Esophagus (tissue), 2 donors: ENCODE measurements at regions not wholly inside any gene's neighbourhood (a gene's known extent, or its start where the extent isn't known, plus 50 kb on each side); places are given as distances from the start of the nearest gene placed in this dataset.
"Not testable (repeated sequence)": the region's sequence is repeated elsewhere in the genome, so short reads cannot be mapped to it uniquely, and the experiment has no call there.

Experiments used
- H3K27ac ChIP-seq, 2 donors: one replicate each; pipeline ENCODE4 v1.5.1; 2013; ENCODE audit warnings: low read depth in 2 of 2, mild to moderate bottlenecking in 2 of 2, inconsistent platforms in 1 of 2, low read length in 1 of 2, moderate library complexity in 1 of 2
- H3K27me3 ChIP-seq, 2 donors: one replicate each; pipeline ENCODE4 v1.6.1; 2013; ENCODE audit warnings: low read length in 2 of 2, control low read depth in 1 of 2, mild to moderate bottlenecking in 1 of 2; ENCODE audit not compliant: insufficient read depth in 2 of 2, control insufficient read depth in 1 of 2
- H3K36me3 ChIP-seq, 2 donors: one replicate each; pipeline ENCODE4 v1.6.1; 2013; ENCODE audit warnings: low read length in 1 of 2; ENCODE audit not compliant: control insufficient read depth in 2 of 2, insufficient read depth in 2 of 2
- H3K4me1 ChIP-seq, 2 donors: one replicate each; pipeline ENCODE4 v1.6.1; 2013; ENCODE audit warnings: low read length in 1 of 2; ENCODE audit not compliant: control insufficient read depth in 2 of 2, insufficient read depth in 2 of 2
- H3K4me3 ChIP-seq, 2 donors: one replicate each; pipeline ENCODE4 v1.5.1; 2013; ENCODE audit warnings: low read length in 2 of 2, mild to moderate bottlenecking in 2 of 2, low read depth in 1 of 2, moderate library complexity in 1 of 2
- H3K9me3 ChIP-seq, 2 donors: one replicate each; pipeline ENCODE4 v1.6.1; 2013; ENCODE audit warnings: mild to moderate bottlenecking in 2 of 2, low read depth in 1 of 2, low read length in 1 of 2, moderate library complexity in 1 of 2; ENCODE audit not compliant: control insufficient read depth in 2 of 2, insufficient read depth in 1 of 2
- whole genome bisulfite sequencing, 2 donors: extraction: QIAGEN DNeasy Blood & Tissue Kit; methylation state at CpG; one replicate each; pipeline ENCODE4 v1.1.7; 2013; 5-methylcytosine and 5-hydroxymethylcytosine counted together
- donor health status: healthy with polysubstance abuse.
- donor health status: Bipolar disorder and iron deficiency.

DNA sequence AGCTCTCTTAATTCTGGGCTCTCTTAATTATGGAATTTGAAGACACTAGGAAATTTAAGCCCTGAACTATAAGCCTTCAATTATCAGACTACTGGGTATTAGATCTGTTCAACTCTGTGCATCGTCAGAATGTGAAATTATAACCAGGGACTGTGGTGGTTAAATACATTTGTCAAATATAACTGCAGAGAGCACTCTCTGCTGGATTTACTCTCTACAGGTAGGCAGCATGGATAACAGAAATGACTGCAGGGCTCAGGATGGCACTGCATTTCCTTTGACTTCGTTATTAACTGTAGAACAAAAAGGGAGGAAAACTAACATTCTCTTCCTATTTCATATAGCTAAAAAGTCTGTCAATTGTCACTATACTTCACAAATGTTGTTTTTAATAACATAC lies 310.1 kb upstream of the RASGEF1B start:
- H3K9me3 ChIP-seq = no peaks in the 10 kb centered on the region
- no peaks in the 10 kb centered on the region for H3K36me3 ChIP-seq
- H3K27ac ChIP-seq = no peak overlapping the region
- H3K4me1 ChIP-seq = no peaks in the 10 kb centered on the region
- H3K4me3 ChIP-seq = no peak overlapping the region
- WGBS, 2 donors = 62 to 70% methylated on average over 2 of the region's 2 CpGs
- no peaks in the 10 kb centered on the region for H3K27me3 ChIP-seq

DNA sequence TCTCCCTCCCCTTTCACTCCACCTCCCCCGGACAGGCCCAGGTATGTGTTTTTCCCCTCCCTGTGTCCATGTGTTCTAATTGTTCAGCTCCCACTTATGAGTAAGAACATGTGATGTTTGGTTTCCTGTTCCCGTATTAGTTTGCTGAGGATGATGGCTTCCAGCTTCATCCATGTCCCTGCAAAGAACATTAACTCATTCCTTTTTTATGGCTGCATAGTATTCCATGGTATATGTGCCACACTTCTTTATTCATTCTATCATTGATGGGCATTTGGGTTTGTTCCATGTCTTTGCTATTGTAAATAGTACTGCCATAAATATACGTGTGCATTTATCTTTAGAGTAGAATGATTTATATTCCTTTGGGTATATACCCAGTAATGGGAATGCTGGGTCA lies 306.0 kb upstream of the RASGEF1B start:
- H3K4me3 ChIP-seq, H3K9me3 ChIP-seq, H3K36me3 ChIP-seq, H3K27me3 ChIP-seq, H3K27ac ChIP-seq, H3K4me1 ChIP-seq: not testable (repeated sequence)
- WGBS, 2 donors = 87 to 92% methylated on average over 3 of the region's 3 CpGs

DNA sequence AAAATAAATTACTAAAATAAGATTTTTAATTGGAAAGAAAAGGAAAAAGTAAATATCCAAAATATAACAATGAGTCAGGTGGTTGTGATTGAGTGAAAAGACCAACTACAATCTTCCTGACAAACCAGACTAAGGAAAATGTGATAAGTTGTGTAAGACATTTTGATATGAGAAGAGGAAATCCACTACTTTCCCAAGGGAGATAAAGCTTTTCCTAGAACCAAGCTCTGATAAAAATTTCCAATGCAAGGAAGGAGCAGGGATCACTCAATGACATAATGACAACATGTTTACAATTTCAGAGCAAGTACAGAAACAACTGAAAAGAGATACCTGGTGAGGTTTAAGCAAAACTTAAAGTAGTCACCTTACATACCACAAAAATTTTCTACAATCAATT lies 305.1 kb upstream of the RASGEF1B start:
- Histone ChIP-seq H3K4me1 (no peaks in the 10 kb centered on the region), H3K27ac (no peak overlapping the region), H3K4me3 (no peak overlapping the region), H3K36me3 (no peaks in the 10 kb centered on the region), H3K27me3 (no peaks in the 10 kb centered on the region), H3K9me3 (no peaks in the 10 kb centered on the region)

DNA sequence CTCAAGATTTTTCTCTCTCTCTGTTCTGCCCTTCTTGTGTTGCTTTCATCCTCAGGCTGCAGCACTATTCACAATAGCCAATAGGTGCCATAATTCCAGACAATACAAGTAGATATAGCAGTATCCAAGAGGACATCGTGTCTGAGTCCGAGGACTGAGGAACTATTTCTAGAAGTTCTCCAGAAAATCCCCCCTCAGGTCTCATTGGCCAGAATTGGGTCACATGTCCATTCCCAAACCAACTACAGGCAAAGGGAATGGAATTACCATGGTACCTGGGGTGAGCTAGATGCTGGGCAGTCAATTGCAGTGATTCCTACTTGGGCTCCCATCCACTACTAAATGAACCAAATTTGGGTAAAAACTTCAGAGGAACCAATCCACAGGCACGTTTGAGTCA lies 301.9 kb upstream of the RASGEF1B start:
- no peaks in the 10 kb centered on the region for H3K27me3 ChIP-seq
- no peak overlapping the region for H3K27ac ChIP-seq
- no peaks in the 10 kb centered on the region for H3K4me1 ChIP-seq
- no peaks in the 10 kb centered on the region for H3K9me3 ChIP-seq
- no peaks in the 10 kb centered on the region for H3K36me3 ChIP-seq
- no peak overlapping the region for H3K4me3 ChIP-seq
- WGBS, 2 donors = 80 to 87% methylated on average over 3 of the region's 3 CpGs

DNA sequence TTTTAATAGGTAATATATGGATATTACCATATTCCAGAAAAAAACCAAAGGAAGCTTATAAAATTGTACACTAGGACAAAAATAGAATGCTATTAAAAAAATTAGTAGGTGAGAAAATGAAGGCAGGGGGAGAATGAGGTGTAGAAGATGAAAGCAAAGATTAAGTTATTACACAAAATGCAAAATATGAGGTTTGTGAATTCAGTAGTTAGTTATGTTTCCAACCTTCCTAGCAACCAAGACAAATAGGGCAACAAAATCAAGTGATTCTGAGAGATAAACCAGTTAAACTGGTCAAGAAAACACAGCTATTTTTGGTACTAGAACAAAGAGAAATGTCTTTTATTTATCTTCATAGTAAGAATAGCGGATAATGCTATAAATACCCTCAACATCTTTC lies 300.0 kb upstream of the RASGEF1B start:
- 70 to 76% methylated on average over 1 of the region's 1 CpG for WGBS, 2 donors

DNA sequence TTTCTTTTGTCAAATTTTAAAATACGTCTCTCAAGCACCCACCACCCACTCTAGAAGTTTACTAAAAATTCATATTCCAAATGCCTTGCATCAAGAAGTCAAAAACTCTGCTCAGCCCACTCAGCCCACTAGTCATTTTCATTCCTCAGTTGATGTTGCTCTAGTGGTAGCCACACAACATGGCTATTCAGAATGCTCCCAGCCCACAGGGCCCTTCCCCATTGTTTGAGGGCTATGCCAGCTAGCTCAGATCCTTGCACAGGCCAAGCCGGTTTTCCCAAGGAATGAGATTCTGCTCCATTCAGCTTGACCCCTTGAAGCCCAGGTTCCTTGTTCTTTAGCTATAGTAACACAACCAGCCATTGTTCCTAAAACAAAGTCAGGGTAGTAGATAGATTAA lies 297.5 kb upstream of the RASGEF1B start:
- H3K36me3 ChIP-seq = no peaks in the 10 kb centered on the region
- H3K27ac ChIP-seq = no peak overlapping the region
- no peaks in the 10 kb centered on the region for H3K9me3 ChIP-seq
- no peak overlapping the region for H3K4me3 ChIP-seq
- 89 to 92% methylated on average over 2 of the region's 2 CpGs for WGBS, 2 donors
- H3K4me1 ChIP-seq = no peaks in the 10 kb centered on the region
- no peaks in the 10 kb centered on the region for H3K27me3 ChIP-seq

More for the DNA sequence above, 300.0 kb upstream of the RASGEF1B start:
- H3K4me3 ChIP-seq = no peak overlapping the region
- H3K36me3 ChIP-seq = no peaks in the 10 kb centered on the region
- no peaks in the 10 kb centered on the region for H3K27me3 ChIP-seq
- no peak overlapping the region for H3K27ac ChIP-seq
- no peaks in the 10 kb centered on the region for H3K9me3 ChIP-seq
- H3K4me1 ChIP-seq = no peaks in the 10 kb centered on the region

DNA sequence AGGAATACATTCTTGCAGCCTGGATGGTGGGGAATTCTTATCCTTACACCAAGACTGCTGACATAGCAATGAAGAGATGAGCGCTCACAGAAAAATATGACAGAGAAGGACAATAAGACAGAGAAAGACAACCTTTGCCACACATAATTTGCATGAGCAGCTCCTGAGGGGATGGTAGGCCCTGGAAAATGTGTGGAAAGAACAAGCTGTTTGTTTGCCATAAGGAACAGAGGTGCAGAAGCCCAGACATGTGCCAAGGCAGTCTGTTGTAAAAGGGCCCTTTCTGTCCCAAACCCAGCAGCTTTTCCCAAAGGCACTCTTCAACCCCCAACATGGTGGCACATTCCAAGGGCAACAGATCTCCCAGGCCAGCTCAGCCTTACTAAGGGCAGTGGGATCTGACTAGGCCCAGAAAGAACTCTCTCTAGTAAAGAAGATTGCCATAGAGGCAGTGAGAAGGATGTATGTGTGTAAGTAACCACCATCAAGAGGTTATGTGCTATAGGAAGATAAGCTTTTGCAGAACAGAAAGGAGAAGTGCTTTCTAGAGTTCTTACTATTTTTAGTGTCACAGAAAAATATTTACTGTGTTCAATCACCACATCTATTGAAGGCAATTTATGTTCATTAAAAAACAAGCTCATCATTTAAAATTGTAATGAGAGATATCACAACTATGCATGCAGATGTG lies 287.0 kb upstream of the RASGEF1B start:
- H3K36me3 ChIP-seq = no peaks in the 10 kb centered on the region
- WGBS, 2 donors = 96 to 97% methylated on average over 1 of the region's 1 CpG
- H3K27ac ChIP-seq = no peak overlapping the region
- H3K27me3 ChIP-seq = no peaks in the 10 kb centered on the region
- no peaks in the 10 kb centered on the region for H3K9me3 ChIP-seq
- no peak overlapping the region for H3K4me3 ChIP-seq
- no peaks in the 10 kb centered on the region for H3K4me1 ChIP-seq

DNA sequence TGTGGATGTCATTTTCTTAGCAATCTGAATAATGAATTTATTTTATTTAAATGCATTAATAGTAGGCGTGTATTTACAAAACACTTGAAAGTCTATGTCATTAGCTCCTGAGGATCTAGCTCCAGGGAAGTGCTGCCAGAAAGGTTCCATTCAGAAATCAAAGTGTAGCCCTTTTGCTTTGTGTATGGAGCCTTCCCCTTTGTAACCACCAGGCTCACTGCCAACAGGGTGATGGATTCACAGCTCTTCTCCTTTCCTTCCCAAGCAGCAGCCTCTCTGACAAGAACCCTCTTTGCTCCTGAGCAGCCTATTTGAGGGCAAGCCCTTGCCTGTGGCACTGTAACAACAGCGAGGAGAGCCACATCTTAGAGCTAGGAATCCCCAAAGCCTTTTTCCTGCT lies 286.0 kb upstream of the RASGEF1B start:
- WGBS, 2 donors = 59 to 76% methylated on average over 2 of the region's 2 CpGs
- no peaks in the 10 kb centered on the region for H3K36me3 ChIP-seq
- H3K27me3 ChIP-seq = no peaks in the 10 kb centered on the region
- no peak overlapping the region for H3K27ac ChIP-seq
- no peak overlapping the region for H3K4me3 ChIP-seq
- no peaks in the 10 kb centered on the region for H3K4me1 ChIP-seq
- no peaks in the 10 kb centered on the region for H3K9me3 ChIP-seq

DNA sequence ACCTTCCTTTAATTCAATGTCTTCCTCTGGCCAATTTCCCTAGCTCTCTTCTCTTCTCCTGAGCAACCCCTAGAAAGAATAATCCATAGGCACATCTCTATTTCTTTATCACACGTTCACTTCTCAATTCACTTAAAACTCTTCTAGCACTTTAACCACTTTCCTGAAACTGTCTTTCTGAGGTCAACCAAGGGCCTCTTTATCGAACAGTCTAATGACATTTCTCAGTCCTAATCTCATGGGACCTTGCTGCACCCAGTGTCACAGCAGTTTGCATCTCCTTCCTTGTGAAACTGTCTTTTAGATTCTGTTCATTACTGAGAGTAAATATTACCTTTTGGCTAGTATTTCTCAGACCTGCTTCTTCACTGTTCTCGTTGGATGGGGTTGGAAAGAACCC lies 285.3 kb upstream of the RASGEF1B start:
- no peaks in the 10 kb centered on the region for H3K9me3 ChIP-seq
- H3K36me3 ChIP-seq = no peaks in the 10 kb centered on the region
- H3K27ac ChIP-seq = no peak overlapping the region
- no peaks in the 10 kb centered on the region for H3K27me3 ChIP-seq
- no peak overlapping the region for H3K4me3 ChIP-seq
- 66 to 73% methylated on average over 3 of the region's 3 CpGs for WGBS, 2 donors
- H3K4me1 ChIP-seq = no peaks in the 10 kb centered on the region

DNA sequence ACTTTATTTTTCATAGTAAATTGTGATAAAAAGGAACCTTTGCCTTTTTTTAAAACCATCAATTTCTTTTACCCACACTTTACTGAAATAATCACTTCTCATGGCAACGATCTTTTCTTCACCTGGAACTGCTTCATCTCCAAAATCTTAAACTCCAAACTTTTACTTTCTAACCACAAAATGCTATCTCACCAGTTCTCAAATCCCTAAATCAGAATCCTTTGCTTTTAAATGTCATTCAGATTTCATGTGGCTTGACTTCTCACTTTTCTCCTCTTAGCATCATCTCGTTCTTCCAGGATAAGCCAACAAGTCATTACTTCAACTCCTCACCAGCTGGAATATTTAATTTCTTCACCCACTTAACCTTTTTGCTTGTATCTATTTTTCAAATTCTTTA lies 284.3 kb upstream of the RASGEF1B start:
- WGBS, 2 donors = 72 to 74% methylated on average over 2 of the region's 2 CpGs
- Histone ChIP-seq H3K36me3 (no peaks in the 10 kb centered on the region), H3K9me3 (no peaks in the 10 kb centered on the region), H3K27me3 (no peaks in the 10 kb centered on the region), H3K4me1 (no peaks in the 10 kb centered on the region), H3K27ac (no peak overlapping the region), H3K4me3 (no peak overlapping the region)
